ENCODE measurements at regions not wholly inside any gene's neighbourhood (a gene's known extent, or its start where the extent isn't known, plus 50 kb on each side); places are given as distances from the start of the nearest gene placed in this dataset.

DNA sequence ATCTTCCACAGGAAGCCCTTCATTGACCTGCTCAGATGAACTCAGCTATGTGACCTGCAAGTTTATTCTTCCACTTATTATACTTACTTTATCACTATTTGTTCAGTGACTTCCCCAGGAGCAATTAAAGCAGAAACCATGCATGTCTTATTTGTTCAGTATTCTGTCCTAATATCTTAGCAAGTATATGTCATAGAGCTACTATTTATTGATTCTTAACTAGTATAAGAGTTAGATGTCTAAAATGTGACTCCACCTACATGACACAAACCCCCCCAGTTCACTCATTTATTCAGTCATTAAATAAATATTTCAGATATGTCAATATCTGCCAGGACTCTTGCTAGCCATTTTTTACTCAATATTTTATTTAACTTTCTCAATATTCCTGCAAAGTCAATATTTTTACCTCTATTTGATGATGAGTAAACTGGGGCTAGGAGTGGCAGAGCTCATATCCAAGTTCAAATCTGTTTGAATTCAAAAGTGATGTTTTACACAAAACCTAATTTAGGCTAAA lies 469.0 kb upstream of the USP24 start:
- DNase-seq (ENCODE audit: low spot score), result peak; percentile 0

DNA sequence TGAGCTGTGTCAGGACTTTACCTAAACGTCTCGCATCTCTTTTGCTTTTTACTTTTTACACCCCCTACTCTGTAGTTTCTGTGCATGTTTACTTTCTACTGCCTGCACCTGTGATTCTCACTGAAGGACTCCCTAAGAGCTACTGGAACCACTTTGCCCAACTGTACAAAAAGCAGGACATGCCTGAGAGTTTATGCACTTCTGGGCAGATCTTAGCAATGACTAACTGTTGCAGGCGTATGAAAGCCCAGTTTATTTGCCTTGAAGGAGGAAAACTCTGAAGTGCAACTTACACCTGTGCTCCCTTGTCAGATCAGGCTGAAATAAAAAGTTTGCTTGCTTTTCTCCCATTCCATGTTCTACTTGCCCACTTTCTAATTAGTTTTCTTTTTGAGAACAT lies 467.0 kb upstream of the USP24 start:
- no peak for DNase-seq (ENCODE audit: low spot score)

GRCh38 chr1:55679971-55680370 lies 464.8 kb upstream of the USP24 start:
- DNase-seq (ENCODE audit: low spot score), result peak; percentile 45

- DNase-seq (ENCODE audit: low spot score), result no peak
These were observed 458.3 kb upstream of the USP24 start for GRCh38 chr1:55673416-55673815.

- peak; percentile 29 for DNase-seq (ENCODE audit: low spot score)
These were observed 455.3 kb upstream of the USP24 start for GRCh38 chr1:55670331-55671082.

DNA sequence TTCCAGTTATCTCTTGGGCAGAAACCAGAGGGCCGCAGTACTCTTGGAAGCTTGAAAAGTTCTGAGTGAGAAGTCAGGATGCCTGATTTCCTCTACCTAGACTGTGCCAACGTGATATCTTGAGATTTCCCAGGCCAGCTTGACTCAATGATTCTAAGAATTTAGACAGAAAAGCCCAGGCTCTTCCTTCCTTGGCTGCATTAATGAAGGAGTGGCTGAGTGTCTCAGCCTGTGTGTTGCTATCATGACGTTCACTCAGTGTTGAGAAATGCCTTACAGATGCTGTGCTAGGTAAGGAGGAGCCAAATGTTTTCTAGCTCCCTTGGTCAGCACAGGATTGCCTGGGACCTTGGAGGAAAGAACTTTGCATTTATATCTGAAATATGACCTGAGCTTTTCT lies 454.1 kb upstream of the USP24 start:
- peak; percentile 57 for DNase-seq (ENCODE audit: low spot score)

- DNase-seq (ENCODE audit: low spot score), result no peak
These were observed 447.7 kb upstream of the USP24 start for GRCh38 chr1:55662875-55663274.

GRCh38 chr1:55658917-55659316 lies 443.8 kb upstream of the USP24 start:
- DNase-seq (ENCODE audit: low spot score), result no peak

DNA sequence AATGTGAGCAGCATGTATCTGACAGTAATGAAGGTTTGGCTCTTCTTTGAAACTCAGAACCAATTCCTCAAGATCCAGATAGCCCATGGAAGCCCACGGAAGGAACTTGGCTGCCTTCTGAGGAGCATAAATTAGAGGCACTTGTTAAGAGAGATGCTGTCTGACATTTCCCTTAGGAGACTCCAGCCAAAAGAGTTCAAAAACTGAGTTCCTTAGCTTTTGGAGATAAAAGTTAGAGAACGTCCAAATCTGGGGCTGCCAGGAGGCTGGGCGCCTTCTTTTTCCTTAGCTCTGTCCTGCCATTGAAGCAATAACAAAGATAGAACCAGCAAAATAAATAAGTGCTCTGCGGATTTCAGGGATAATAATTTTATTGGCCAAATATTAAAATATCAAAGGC lies 439.6 kb upstream of the USP24 start:
- DNase-seq (ENCODE audit: low spot score), result no peak

- DNase-seq (ENCODE audit: low spot score), result no peak
These were observed 439.0 kb upstream of the USP24 start for GRCh38 chr1:55654171-55654570.

- no peak for DNase-seq (ENCODE audit: low spot score)
These were observed 435.3 kb upstream of the USP24 start for GRCh38 chr1:55650444-55650843.

GRCh38 chr1:55646181-55646580 lies 431.0 kb upstream of the USP24 start:
- no peak for DNase-seq (ENCODE audit: low spot score)

DNA sequence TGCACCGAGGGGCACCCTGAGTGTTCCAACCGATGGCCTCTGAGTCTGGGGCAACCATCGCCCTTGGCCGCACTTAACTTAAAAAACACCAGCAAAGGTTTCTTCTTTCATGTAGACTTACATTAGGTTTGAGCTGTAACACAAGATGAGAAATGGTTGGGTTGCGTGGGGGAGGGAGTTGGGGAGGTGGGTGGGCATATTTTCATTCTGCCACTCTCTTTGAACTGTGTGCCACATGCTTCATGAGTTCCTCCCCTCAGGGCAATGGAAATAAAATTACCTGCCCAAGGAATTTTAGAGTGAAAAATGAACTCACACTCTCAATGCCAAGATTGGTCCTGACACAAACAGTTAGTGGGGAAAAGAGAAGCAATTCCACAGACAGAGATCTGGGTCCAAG lies 430.1 kb upstream of the USP24 start:
- no peak for DNase-seq (ENCODE audit: low spot score)

GRCh38 chr1:55641947-55642346 lies 426.8 kb upstream of the USP24 start:
- no peak for DNase-seq (ENCODE audit: low spot score)

DNA sequence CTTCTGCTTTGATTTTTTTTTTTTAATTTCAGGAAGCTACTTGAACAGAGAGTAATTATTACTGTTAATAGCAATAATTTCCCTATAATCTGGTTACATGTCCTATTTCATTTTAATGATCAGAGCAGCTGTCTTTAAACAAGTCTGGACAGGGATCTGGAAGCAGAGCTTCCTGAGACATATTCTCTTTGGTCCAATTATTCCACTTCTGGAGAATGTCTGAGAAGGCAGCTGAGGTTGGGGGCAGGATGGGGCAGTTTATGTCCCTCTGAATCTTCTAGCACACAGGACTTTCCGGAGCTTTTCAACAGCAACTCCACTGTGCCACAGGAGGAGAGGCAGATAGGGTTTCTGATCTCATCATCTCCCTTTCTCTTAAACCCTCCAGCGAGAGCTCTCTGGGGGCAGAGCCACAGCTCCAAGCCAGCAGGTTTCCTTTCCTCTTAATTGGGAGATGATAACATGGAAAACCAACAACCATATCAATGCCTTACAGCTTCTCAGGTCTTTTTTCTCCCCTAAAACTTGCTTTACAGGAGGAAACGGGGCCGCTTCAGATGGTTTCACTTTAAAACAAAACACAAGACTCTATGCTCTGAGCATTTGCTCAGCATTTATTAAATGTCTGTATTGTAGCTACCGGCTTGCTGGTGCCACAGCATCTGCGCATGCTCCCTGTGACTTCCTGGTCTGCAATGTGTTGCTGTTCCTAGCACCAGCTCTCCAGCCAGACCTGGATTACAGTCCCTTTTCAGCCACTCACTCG lies 425.7 kb upstream of the USP24 start:
- peak; percentile 92 for DNase-seq (ENCODE audit: low spot score)

- DNase-seq (ENCODE audit: low spot score), result no peak
These were observed 424.4 kb upstream of the USP24 start for GRCh38 chr1:55639526-55639925.

GRCh38 chr1:55639051-55639450 lies 423.9 kb upstream of the USP24 start:
- no peak for DNase-seq (ENCODE audit: low spot score)

- DNase-seq (ENCODE audit: low spot score), result no peak
These were observed 421.5 kb upstream of the USP24 start for GRCh38 chr1:55636696-55637095.

GRCh38 chr1:55635856-55636255 lies 420.7 kb upstream of the USP24 start:
- DNase-seq (ENCODE audit: low spot score), result peak; percentile 35

DNA sequence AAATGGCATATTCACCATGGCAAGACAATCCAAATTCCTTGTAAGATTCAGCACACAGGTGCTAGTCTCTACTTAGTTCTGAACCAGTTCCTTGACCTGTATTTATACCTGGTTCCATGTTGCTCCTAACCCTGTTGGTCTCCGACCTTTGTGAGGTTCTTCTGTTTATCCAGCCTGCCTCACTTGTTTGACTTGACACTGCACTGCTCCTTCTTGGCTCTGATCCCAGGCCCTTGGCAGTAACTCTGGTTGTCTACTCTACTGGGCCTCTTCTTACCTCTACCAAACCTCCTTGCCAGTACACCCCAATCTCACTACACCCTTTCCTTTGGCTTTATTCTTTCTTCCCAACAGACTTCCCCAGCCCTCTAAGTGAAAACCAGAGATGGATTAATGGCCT lies 419.4 kb upstream of the USP24 start:
- no peak for DNase-seq (ENCODE audit: low spot score)

DNA sequence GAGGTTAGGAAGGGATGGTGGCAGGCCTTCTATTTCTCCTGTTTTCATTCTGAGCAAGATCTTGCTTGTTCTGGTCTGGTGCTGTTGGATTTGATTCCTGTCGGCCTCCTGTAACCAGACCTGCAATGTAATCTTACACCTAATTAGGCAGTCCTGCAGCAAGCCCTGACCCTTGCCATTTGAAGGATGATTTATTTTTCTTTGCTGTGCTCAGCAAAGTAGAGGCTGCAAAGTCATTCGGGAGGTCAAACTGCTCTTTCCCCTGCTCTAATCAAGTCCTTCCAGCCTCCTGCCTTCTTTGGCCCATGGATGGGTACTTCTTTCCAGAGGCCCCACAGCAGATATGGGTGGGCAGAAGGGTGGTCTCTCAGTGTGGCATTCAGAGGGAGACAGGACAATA lies 417.7 kb upstream of the USP24 start:
- DNase-seq (ENCODE audit: low spot score), result no peak

GRCh38 chr1:55632058-55632457 lies 416.9 kb upstream of the USP24 start:
- peak; percentile 52 for DNase-seq (ENCODE audit: low spot score)

DNA sequence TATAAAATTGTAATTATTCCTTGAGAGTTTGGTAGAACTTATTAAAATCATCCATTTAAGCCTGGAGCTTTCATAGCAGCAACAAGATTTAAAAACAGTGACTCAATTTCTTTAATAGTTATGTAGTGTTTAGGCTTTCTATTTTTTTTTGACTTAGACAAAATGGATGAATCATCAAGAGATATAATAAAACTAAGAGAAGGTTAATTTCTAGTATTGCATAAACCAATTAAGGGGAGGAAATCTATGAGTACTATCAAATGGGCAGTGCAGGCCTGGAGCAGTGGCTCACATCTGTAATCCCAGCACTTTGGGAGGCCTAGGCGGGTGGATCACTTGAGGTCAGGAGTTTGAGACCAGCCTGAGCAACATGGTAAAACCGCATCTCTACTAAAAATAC lies 416.3 kb upstream of the USP24 start:
- DNase-seq (ENCODE audit: low spot score), result peak; percentile 29

Measured in AG08395 (cell line).